ENCODE measurements at regions not wholly inside any gene's neighbourhood (a gene's known extent, or its start where the extent isn't known, plus 50 kb on each side); places are given as distances from the start of the nearest gene placed in this dataset.
A peak's percentile ranks its signal among the peaks of the same experiment; 100 is the strongest.

- CTCF ChIA-PET, result interaction anchor here (0.8 to 1.5 kb wide), 4 partner anchors 29 to 112 kb away, joined by 3 to 5 read pairs (median 4); partner anchors contain the start of gene F3
- Mint-ChIP-seq H3K36me3 (ENCODE audit: insufficient read depth, unreplicated experiment) (peaks cover 13% of the 10 kb centered on the region), H3K27ac (ENCODE audit: unreplicated experiment) (peak overlapping the region; percentile 67), H3K9me3 (ENCODE audit: low read depth, unreplicated experiment) (no peaks in the 10 kb centered on the region), H3K4me3 (ENCODE audit: low read depth, unreplicated experiment) (no peak overlapping the region), H3K27me3 (ENCODE audit: unreplicated experiment) (no peaks in the 10 kb centered on the region), H3K4me1 (ENCODE audit: low read depth, unreplicated experiment) (peaks cover 33% of the 10 kb centered on the region)
- BruUV-seq (replicated peaks), result TSS peak; percentile 92
- TF ChIP-seq CTCF (IDR thresholded peaks at IDR 0.05; ENCODE audit: unreplicated experiment), result no peak
- DNase-seq, result no peak
- intact Hi-C loops (cut with micrococcal nuclease; ENCODE audit: unreplicated experiment), result no loop called here
These were observed 111.9 kb upstream of the F3 start for GRCh38 chr1:94653454-94653853.

DNA sequence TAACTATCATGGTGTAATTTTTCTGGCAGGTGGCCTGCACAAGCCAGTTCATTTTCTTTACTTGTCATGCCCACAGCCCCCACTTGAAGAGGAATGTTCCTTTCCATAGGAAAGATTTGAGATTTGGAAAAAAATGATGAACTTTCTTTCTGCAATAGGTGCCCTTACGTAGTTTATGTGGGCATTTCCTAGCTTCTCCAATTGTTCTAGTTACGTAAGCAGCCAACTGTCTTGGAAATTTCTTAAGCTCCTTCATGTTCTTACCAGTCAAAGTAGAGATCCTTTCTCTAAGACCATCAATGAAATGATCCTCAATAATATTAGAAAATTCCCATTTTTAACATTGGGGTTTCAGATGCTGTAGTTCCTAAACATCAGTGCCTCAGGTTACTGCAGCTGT lies 109.5 kb upstream of the F3 start:
- TF ChIP-seq CTCF (IDR thresholded peaks at IDR 0.05; ENCODE audit: unreplicated experiment), result no peak
- no peaks in the 10 kb centered on the region for H3K27me3 Mint-ChIP-seq (ENCODE audit: unreplicated experiment)
- CTCF ChIA-PET, result no interaction called here
- H3K27ac Mint-ChIP-seq (ENCODE audit: unreplicated experiment), result peak overlapping the region; percentile 58
- no peaks in the 10 kb centered on the region for H3K9me3 Mint-ChIP-seq (ENCODE audit: low read depth, unreplicated experiment)
- H3K36me3 Mint-ChIP-seq (ENCODE audit: insufficient read depth, unreplicated experiment), result peaks cover 28% of the 10 kb centered on the region
- intact Hi-C loops (cut with micrococcal nuclease; ENCODE audit: unreplicated experiment), result no loop called here
- no peak overlapping the region for H3K4me3 Mint-ChIP-seq (ENCODE audit: low read depth, unreplicated experiment)
- DNase-seq, result no peak
- H3K4me1 Mint-ChIP-seq (ENCODE audit: low read depth, unreplicated experiment), result peaks cover 36% of the 10 kb centered on the region
- BruUV-seq (replicated peaks), result no TSS peak

- DNase-seq, result no peak
- Mint-ChIP-seq H3K36me3 (ENCODE audit: insufficient read depth, unreplicated experiment) (peaks cover 27% of the 10 kb centered on the region), H3K4me1 (ENCODE audit: low read depth, unreplicated experiment) (peaks cover 38% of the 10 kb centered on the region), H3K27me3 (ENCODE audit: unreplicated experiment) (no peaks in the 10 kb centered on the region), H3K9me3 (ENCODE audit: low read depth, unreplicated experiment) (no peaks in the 10 kb centered on the region), H3K4me3 (ENCODE audit: low read depth, unreplicated experiment) (no peak overlapping the region), H3K27ac (ENCODE audit: unreplicated experiment) (no peak overlapping the region)
- no peak for TF ChIP-seq CTCF (IDR thresholded peaks at IDR 0.05; ENCODE audit: unreplicated experiment)
- intact Hi-C loops (cut with micrococcal nuclease; ENCODE audit: unreplicated experiment), result no loop called here
- no TSS peak for BruUV-seq (replicated peaks)
- CTCF ChIA-PET, result no interaction called here
These were observed 108.7 kb upstream of the F3 start for GRCh38 chr1:94650301-94650700.

DNA sequence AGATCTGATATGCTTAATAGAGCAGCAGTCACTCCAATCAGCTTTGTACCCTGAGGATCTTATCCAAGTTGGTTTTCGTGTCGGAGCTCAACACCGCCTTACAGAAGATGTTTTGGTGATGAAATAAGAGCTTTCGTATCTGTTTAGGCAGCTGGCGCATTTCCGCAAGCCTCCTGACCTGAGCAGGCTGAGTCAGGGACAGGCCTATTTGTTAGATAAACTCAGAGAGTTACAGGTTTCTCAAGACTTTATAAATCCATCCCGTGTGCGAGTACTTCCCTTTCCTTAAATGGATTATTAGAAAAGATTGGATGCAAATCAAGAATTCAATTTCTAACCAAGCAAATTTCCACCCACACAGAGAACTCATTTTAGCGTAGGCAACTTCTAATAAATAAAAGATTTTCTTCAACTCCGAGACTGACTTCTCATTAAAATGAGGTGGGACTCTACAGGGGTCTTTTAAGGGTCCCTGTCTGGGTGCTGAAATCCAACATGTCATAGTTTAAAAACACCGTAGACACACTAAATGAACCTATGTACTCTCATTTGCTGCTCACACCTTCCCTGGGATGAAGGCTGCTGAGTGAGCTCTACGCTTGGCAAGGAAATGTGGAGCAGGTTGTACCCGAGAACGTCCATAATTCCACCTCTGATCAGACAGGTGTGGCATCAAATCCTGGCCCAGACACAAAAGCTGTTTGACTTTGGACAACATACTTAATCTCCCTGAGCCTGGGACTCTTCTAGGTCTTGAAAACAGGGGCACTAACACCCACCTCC lies 106.9 kb upstream of the F3 start:
- CTCF ChIA-PET, result interaction anchor here (1.0 to 1.2 kb wide), 4 partner anchors 26 to 121 kb away, joined by 3 to 4 read pairs (median 4); partner anchors contain the start of gene F3
- Mint-ChIP-seq H3K9me3 (ENCODE audit: low read depth, unreplicated experiment) (no peaks in the 10 kb centered on the region), H3K36me3 (ENCODE audit: insufficient read depth, unreplicated experiment) (peaks cover 20% of the 10 kb centered on the region), H3K27me3 (ENCODE audit: unreplicated experiment) (no peaks in the 10 kb centered on the region), H3K27ac (ENCODE audit: unreplicated experiment) (no peak overlapping the region), H3K4me1 (ENCODE audit: low read depth, unreplicated experiment) (peaks cover 28% of the 10 kb centered on the region), H3K4me3 (ENCODE audit: low read depth, unreplicated experiment) (peak overlapping the region; percentile 7)
- BruUV-seq (replicated peaks), result TSS peak; percentile 92
- DNase-seq, result peak; percentile 75
- intact Hi-C loops (cut with micrococcal nuclease; ENCODE audit: unreplicated experiment), result loop anchor here (2.0 to 5.0 kb wide), 4 partner anchors 28 to 154 kb away; no protein-coding TSS in a partner anchor
- no peak for TF ChIP-seq CTCF (IDR thresholded peaks at IDR 0.05; ENCODE audit: unreplicated experiment)

All from Calu3 (cell line).